Putamen (tissue), 1 donor: ENCODE measurements at regions not wholly inside any gene's neighbourhood (a gene's known extent, or its start where the extent isn't known, plus 50 kb on each side); places are given as distances from the start of the nearest gene placed in this dataset.
"Not testable (repeated sequence)": the region's sequence is repeated elsewhere in the genome, so short reads cannot be mapped to it uniquely, and the experiment has no call there.

Source experiments
- DNase-seq: peaks from one replicate; pipeline ENCODE4 v3.0.0-alpha.2; 2016; ENCODE audit warnings: low spot score

DNA sequence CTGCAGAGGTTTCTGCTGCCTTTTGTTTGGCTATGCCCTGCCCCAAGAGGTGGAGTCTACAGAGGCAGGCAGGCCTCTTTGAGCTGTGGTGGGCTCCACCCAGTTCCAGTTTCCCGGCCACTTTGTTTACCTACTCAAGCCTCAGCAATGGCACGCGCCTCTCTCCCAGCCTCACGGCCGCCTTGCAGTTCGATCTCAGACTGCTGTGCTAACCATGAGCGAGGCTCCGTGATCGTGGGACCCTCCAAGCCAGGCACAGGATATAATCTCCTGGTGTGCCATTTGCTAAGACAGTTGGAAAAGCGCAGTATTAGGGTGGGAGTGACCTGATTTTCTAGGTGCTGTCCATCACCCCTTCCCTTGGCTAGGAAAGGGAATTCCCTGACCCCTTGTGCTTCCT lies 566.6 kb downstream of the TMEM38B start:
- DNase-seq: not testable (repeated sequence)

DNA sequence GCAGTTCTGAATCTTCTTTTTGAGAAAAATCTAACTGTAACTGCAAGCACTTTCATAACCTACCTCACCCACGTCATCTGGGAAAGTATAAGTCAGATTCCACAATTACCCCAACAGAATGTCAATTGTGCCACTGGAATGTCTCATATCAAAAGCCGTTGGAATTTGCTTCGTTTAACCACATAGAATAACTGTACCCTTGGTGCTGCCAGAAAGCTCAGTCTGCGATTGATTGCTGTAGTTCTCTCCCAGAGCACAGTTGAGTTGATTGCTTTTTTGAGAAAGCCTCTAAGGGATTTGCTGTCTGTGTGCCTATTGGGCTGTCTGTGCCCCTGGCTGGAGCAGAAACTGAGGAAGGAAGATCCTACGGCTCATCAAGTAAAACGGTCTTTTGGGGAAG lies 583.6 kb downstream of the TMEM38B start:
- peak; percentile 59 for DNase-seq

DNA sequence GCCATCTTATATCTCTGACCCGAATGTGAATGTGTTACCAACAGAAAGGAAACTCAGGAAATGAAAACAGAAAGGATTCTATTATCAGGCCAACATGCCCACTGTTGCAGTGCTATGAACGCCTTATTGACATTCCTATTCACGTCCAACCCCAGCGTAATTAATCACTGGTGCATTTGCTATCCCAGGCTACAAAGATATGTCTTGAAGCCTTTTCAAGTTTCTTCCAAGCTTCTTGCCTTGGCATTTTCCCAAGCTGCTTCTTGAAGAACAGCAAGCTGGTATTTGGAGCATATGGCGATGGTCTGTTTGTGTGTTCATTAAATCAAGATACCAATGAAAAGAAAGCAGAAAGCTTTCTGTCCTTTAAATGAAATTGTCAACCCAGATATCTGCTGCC lies 579.2 kb upstream of the ZNF462 start:
- no peak for DNase-seq

DNA sequence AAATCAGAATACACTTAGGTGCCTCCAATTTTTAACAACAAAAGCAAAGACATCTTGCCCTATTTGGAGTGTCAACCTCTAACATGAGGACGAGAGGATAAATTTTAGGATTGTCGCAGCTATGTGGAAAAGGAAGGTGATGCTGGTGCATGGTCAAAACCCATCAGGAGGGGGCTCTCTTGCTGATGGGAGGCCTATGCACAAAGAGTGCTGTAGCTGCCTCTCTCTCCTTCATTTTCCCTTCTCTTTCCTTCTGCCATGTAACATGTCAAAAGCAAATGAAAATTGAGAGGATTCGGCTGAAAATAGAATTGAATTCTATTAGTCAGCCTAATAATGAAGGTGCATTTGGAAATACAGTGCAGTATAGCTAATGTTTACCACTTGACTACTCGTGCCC lies 578.7 kb upstream of the ZNF462 start:
- peak; percentile 31 for DNase-seq

DNA sequence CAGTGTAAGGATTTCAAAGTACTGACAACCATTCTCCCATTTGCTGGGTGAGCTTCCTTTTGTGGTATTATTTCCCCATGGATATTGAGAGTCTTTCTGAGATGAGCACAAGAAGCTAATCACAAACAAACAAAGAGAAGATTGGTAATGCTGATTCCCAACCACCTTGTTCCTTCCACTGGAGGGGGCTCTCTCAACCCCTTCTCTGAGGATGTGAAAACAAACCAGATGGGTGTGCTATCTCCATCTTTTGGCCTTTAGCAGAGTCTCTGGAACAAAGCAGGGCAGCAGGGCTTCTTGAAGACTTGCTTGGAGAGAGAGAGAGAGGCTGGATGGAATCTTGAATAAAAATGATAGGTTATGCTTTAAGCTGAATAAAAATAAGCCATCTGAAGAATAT lies 576.7 kb upstream of the ZNF462 start:
- peak; percentile 66 for DNase-seq

DNA sequence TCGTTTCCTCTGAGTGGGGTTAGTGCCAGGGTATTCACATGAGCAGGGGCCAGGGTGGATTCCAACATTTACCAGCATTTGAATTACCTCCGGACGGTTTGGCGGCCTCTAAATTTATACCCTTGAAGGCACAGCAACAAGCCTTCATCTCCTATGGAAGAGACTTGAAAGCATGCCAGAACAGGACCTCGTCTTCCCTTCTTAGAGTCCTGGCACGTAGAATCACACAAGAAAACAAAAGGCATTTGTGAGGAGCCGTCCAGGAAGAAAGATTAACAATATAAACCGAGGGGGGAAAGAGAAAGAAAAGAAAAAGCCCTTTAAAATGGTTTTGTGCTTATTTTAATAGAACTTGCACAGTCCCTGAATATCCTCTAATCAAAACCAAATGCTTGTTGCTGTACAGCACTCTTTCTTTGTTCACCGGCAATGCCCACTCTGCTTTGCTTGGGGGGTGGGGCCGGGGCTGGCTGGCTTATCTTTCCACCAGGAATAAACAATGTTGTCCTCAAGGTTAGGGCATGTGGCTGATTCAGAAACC lies 575.8 kb upstream of the ZNF462 start:
- peak; percentile 46 for DNase-seq

DNA sequence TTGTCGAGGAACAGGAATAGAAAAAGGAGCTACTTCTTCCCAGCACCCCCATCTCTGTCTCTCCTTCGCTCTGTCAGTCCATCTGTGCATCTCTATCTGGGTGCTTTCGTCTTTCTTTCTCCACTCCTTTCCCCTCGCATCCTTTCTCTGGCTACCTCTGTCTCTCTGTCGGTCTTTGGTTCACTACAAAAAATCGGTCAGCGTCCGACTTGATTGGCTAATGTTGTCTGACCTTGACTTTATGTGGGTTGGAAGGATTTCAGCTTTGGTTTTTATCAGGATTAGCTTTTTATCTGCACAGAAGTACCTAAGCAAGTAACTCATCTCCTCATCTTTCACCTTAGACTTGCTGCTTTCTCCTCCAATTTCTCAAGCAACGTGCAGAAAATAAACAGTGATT lies 575.2 kb upstream of the ZNF462 start:
- DNase-seq: no peak

DNA sequence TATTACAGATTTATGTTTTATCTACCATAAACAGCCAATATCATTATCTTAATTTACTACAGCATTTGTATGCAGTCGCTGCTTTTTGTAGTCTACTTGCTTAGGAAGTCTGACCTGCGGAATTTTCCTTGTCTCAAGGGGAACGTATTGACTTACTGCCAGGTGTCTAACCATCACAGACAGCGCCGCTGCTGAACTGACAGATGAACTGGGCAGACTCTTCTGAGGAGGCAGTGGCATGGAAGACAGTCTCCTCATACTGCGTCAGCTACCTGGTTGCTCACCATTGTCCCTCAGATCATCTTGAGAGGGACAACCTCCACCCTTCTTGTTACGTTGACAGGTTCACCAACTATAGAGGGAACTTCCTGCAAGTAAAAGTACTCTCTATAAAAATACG lies 574.3 kb upstream of the ZNF462 start:
- no peak for DNase-seq

DNA sequence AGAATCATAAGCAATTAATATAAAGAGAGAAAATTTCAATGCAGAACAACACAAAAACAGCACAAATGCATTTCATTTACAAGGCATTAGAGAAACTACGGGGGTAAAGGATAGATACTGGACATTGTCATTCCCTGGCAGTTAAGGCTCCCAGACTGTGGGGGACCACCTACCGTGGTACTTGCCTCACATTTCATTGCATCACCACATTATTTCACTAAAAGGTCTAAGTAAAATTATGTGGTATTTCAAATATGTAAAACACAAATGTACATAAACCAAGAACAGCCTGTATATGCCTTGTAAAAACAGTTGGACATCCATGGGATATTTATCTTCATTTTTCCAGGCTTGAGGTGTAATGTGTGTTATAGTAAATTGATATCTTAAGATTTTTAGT lies 571.2 kb upstream of the ZNF462 start:
- DNase-seq: no peak

DNA sequence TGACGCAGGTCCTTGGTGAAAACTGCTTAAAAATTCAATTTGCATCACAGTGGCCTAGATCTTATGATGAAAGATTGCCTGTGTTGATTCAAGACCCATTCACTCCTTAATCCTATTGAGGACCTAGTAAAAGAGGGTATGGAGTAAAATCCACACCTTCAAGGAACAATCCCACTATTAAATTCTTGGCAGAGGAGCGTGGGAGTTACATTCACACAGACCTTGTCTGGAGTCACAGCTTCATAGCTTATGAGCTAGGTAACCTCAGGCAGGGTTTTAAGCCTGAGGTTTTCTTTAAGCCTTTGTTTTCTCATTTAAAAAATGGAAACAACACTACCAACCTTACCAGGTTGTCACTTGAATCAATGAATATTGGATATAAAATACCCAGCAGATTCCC lies 566.5 kb upstream of the ZNF462 start:
- no peak for DNase-seq

DNA sequence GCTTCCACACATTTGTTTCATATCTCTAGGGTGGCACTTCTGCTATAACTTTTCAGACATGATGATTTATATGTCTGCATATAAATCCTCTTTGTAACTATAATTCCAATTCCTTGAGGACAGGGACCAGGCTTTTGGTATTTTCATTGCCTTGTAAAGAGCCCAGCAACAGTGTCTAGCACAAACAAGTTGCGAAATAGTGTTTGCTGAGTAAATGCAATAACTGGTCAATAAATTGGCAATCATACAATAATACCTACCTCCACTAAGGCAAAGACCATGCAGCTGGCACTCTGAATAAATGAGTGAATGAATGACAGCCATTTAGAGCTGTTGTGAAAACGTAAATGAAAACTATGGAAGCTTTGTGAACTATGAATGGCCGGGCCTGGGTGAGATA lies 564.0 kb upstream of the ZNF462 start:
- DNase-seq: no peak

DNA sequence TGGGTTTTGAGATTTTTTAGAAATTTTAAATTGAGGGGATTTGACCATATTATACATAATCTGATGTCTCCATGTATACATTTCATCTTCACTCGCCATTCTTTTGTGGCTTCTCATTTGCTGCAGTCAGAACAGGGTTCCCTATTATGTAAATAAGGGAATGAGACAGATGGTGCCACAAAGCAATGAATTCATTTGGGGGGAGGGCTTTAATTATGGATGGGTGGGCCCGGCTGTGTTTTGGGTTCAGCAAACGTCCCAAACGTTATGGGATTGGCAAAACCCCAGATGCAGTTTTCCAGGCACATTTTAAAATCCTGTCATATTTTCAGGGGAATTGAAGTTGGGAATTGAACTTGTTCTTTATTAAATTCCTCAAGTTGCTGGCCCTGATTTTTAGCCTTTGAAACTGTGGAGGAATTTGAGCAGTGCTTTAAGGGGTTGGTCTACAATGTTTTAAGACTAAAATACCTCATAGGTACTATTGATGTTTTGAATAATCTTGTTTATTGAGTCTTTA lies 558.5 kb upstream of the ZNF462 start:
- DNase-seq: no peak

DNA sequence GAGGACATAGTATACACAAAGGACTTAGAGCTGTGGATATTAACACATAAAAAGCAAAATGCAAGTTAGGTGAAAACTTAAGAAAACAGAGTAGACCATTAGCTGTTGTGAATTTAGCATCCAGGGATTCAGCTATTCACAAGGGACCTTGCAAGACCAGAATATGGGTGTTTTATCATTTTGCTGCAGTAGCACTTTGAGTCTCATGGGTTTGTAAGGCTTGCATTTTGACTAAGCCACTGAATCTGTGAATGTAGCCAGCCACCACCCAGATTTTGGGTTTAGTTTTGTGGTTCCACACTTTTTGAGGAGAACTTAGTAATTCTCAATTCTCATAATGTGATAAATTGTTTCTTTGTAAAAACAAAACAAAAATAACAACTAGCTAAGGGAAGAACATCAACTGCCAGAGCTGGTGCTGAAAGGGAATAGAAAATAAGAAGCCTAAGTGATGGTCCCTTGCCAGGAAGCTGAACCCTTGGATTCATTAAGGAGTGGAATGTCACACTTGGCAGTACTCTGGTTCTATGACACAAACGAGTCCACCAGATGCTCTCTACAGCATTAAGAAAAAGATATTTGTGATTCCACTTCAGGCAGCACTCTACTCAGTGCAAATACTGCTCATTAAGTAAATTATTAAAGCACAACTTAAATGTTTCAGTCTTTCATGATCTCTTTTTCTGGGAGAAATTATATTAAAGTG lies 557.4 kb upstream of the ZNF462 start:
- DNase-seq: no peak

DNA sequence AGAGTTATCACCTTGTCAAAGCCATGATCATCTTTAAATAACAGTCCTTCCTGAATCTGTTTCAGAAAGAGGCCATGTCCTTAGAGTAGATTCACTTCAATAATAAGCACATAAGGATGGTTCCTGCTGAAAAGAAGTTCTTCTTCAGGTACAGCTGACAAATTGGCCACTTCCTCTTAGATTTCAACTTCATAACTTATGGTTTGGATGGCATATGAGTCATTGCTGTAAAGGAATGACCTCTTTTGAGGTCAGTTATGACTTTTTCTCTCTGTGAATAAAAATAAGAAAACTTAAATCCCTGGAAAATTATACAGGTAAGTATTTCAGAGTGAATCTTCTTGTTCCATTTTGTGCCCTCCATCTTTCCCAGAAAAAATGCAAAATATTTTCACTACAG lies 555.3 kb upstream of the ZNF462 start:
- no peak for DNase-seq

DNA sequence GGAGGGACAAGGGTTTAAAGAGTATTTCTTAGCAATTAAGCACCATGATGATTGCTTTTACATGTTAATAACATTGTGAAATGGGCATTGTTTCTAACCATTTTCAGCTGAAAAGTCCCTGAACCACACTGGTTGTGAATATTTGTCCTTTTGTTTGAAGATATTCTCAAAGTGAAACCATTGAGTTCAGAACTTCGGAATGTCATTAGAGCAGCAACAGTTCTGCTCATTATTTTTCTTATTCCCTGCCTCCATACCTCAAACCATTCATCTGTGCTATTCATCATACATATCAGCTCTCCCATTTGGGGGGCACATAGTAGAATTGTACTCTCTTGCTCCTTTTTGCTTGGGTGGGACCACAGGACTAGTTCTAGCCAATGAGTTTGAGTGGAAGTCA lies 553.0 kb upstream of the ZNF462 start:
- DNase-seq: no peak

DNA sequence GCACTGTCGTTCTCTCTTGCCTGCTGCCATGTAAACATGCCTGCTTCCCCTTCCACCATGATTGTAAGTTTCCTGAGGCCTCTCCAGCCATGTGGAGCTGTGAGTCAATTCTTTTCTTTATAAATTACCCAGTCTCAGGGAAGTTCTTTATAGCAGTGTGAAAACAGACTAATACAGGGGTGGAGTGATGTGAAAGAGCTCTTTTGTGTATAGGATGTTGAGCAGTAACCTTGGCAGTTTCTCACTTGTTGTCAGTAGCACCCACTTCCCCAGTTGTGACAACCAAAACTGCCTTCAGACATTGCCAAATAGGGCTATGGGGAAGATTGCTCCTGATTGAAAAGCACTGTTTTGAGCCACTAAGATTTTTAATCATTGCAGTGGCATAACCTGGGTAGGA lies 552.2 kb upstream of the ZNF462 start:
- no peak for DNase-seq

DNA sequence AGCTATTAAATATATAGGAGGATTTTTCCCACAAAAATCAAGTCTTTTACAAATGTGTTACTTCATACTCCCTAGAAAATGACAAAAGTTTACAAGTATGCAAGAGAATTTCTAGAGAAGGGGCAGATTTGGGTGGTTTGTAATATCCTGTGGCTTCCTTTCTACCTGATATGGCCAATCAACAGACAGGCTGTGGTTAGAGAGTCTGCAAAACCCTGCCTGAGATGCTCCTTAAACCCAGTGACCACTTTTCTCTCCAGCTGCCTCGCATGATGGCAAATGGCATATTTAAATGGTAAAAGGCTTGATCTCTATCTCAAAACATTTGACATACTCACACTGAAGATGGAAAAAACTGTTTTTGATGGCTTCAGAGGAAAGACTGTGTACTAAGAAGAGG lies 550.1 kb upstream of the ZNF462 start:
- no peak for DNase-seq

DNA sequence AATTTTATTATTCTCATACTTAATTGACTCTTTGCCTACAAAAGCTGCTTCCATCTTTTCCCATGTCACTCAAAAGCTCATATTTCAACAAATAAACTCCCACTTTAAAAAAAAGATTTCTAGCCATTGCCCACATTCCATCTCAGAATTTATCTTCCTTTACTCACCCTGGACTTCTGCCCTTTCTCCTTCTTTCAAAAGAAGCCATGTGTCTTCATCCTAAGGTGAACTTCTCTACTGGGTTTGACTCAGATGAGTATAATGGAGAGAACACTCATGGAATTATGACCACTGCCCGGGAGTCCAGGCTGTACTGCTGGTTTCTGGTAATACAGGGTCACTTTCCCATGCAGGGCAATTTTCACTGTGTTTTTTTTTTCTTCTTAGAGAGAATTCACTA lies 548.5 kb upstream of the ZNF462 start:
- DNase-seq: no peak

DNA sequence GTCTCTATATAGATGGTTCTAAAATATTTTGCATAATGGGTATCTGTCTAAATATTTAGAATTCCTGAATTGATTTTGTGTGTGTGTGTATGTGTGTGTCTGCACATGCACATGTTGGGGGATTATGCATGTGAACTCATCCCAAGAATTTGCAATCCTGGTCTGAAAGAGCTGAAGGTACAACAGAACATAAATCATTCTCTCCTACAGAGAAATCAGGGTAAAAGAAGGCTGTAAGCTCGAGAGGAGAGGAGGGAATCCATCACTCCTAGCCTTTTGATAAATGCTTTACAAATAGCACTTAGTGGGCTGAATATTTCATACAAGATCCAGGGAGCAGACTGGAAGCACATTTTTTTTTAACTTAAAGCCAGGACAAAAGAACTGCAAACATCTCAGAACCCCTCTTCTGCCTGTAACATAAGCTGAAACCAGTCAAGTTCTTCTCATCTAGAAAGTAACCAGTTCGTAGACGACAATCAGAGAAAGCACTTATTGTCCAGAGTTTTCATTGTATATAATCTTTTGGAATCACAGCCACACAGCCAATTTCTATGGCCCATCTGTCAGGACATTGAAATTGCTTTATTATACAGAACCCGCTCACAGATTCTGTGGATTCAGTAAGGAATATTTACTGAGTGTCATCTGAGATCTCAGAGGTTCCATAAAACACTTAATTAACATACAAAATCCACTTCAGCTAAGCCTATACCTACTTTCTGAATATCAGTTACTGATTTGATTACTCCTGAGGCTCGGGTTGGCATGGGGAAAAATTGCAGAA lies 541.4 kb upstream of the ZNF462 start:
- DNase-seq: no peak

DNA sequence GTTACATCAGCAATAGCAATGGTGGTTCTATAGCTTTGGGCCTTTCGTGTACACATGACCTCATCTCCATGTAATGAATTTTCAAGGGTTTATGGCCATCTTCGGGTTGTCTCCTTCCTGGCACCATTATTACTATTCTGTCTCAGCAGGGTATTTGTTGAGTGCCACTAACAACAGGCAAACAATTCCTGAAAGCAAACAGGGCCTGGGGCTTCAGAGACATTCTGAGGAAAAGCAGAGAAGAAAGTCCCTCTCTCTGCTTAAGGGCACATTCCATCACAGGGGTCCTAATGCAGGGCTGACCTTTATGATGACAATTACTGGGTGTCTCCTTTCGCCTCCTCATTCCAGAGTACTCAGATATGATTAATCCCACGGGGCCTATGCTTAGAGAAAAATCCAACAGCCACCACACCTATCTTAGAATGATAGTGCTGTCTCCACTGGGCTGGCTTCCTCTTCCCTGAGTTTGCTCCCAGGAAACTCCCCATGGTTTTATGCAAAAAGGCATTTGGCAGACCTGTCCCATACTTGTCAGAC lies 540.2 kb upstream of the ZNF462 start:
- no peak for DNase-seq

DNA sequence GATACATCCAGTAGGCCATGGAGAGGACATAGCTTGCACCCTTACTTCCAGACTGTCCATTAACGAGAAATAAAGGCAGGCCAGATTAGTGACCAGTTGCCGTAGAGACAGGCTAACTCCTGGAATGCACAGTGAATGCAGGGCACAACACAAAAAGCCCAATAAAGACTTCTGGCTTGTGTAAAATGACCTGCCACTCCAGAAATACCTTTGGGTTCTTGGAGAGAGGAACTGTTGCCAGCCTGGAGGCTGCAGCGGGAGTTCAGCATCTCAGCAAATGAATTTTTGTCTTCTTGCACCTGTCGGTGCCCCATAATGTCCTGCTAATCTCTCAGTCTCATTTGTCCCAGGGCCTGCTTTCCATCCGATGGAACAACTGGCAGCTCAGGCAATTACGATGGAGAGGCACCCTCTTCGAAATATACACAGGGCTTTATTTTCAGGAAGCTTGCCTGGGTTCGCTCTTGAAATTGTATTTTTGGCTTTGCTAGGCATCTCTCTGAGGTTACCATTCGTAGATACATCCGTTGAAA lies 538.8 kb upstream of the ZNF462 start:
- no peak for DNase-seq

DNA sequence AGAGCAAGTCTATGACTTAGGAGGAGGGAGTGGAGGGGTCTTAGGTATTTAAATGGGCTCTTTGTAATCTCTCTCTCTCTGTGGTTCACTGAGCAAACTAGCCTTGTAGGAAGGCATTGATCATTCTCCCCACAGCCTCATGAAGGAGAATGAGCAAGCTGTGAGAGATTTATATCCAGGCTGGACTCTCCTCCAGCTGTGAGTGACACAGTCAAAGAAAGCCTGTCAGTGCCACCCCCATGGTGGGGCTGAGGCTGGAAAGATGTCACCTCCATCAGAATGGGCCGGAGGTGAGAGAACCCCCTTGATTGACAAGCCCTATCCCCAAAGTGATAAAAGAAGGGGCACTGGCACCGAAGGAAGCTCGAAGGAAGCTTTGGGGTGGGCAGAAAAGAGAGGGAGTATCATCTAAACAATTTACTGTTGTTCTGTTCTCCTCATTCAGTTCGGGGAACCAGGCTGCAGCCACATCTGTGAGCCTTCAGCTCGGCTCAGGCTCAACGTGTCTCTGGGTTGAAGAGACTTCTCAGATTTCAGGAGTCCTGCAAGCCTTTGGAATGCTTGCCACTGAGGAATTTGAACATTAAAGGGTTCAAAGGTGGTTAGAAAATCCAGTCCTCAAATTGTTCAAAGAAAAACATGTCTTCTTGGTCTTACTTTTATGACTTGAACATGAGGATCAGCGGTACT lies 538.2 kb upstream of the ZNF462 start:
- DNase-seq: peak; percentile 11
